Body of pancreas (tissue), 4 donors: ENCODE measurements at regions not wholly inside any gene's neighbourhood (a gene's known extent, or its start where the extent isn't known, plus 50 kb on each side); places are given as distances from the start of the nearest gene placed in this dataset.

Experiments used
- ATAC-seq: fragments of 150-250 bp; one replicate; pipeline ENCODE4 v1.9.1; 2016
- DNase-seq, 4 donors: peaks; one replicate each; pipeline ENCODE4 v3.0.0-alpha.2; 2019
- H3K27ac ChIP-seq, 4 donors: fragments of 200-600 bp; sonication (generic); 1 replicate in 3 of 4; 2 replicates in 1 of 4; pipeline versions ENCODE4 v1.5.1 to v1.6.1; 2016 to 2019; ENCODE audit warnings: mild to moderate bottlenecking in 1 of 4, mixed read lengths in 1 of 4, moderate library complexity in 1 of 4
- H3K27me3 ChIP-seq, 2 donors: fragments of 200-600 bp; sonication (generic); one replicate each; pipeline ENCODE4 v1.6.0; 2016; ENCODE audit warnings: mild to moderate bottlenecking in 1 of 2
- H3K36me3 ChIP-seq, 2 donors: fragments of 200-600 bp; sonication (generic); replicated peaks in 1 of 2; 2 replicates each; pipeline ENCODE4 v1.5.1; 2016; ENCODE audit warnings: low read depth in 2 of 2; ENCODE audit not compliant: insufficient read depth in 1 of 2
- H3K4me1 ChIP-seq: fragments of 200-600 bp; sonication (generic); one replicate; pipeline ENCODE4 v1.6.0; 2016
- H3K4me3 ChIP-seq, 2 donors: fragments of 200-600 bp; sonication (generic); 1 replicate in 1 of 2; 2 replicates in 1 of 2; pipeline ENCODE4 v1.5.1; 2016 to 2019
- H3K9me3 ChIP-seq, 3 donors: fragments of 200-600 bp; sonication (generic); 1 replicate in 2 of 3; 2 replicates in 1 of 3; pipeline ENCODE4 v1.5.1; 2016
- POLR2A ChIP-seq, 3 donors: fragments of 450-650 bp; IDR thresholded peaks; one replicate each; pipeline ENCODE4 v1.6.1; 2016; ENCODE audit warnings: antibody characterized with exemption in 3 of 3, mild to moderate bottlenecking in 2 of 3
- WGBS, 2 donors: methylation state at CpG; one replicate each; pipeline ENCODE4 v1.1.5; 2017; 5-methylcytosine and 5-hydroxymethylcytosine counted together
- intact Hi-C: fragments of 100-400 bp; cut with DNase I; formaldehyde crosslinking; loops from one replicate; pipeline ENCODE4 v1.15.1; 2023
- TF ChIP-seq, protein P1 (sequence below), 7 experiments: fragments of 450-650 bp in 4 of 7; fragments of 200-600 bp in 3 of 7; sonication (generic) in 3 of 7; IDR thresholded peaks; one replicate each; pipeline ENCODE4 v1.5.1; 2016 to 2019; ENCODE audit warnings: antibody characterized with exemption in 7 of 7

DNA sequence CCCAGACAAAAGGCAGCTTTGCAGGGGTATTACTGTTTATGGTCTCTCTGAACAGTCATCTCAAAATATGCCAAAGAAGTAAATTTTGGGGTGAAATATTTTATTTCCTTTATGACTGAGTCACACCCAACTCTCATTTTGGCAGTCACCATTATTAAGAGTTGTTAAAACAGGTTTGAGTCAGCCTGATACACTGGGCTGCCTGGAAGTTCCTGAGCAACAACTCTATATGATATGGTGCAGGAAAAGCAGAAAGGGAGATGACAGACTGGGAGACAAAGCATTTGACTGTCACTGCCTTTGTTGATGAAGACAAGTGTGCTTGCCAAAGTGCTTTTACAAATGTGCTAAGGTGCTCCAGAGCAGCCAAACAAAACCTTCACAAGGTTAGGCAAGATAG, 1263.5 kb downstream of the PCDH7 start:
- Histone ChIP-seq H3K4me1 (no peaks in the 10 kb centered on the region), H3K9me3 (no peaks in the 10 kb centered on the region), H3K27me3 (no peaks in the 10 kb centered on the region), H3K36me3 (no peaks in the 10 kb centered on the region), H3K27ac (no peak overlapping the region), H3K4me3 (no peak overlapping the region)
- intact Hi-C loops: no loop called here
- TF ChIP-seq, protein P1, sequence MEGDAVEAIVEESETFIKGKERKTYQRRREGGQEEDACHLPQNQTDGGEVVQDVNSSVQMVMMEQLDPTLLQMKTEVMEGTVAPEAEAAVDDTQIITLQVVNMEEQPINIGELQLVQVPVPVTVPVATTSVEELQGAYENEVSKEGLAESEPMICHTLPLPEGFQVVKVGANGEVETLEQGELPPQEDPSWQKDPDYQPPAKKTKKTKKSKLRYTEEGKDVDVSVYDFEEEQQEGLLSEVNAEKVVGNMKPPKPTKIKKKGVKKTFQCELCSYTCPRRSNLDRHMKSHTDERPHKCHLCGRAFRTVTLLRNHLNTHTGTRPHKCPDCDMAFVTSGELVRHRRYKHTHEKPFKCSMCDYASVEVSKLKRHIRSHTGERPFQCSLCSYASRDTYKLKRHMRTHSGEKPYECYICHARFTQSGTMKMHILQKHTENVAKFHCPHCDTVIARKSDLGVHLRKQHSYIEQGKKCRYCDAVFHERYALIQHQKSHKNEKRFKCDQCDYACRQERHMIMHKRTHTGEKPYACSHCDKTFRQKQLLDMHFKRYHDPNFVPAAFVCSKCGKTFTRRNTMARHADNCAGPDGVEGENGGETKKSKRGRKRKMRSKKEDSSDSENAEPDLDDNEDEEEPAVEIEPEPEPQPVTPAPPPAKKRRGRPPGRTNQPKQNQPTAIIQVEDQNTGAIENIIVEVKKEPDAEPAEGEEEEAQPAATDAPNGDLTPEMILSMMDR (IDR thresholded peaks at IDR 0.05): no peak
- no peak for TF ChIP-seq POLR2A (IDR thresholded peaks at IDR 0.05)
- ATAC-seq: no peak
- DNase-seq: no peak

DNA sequence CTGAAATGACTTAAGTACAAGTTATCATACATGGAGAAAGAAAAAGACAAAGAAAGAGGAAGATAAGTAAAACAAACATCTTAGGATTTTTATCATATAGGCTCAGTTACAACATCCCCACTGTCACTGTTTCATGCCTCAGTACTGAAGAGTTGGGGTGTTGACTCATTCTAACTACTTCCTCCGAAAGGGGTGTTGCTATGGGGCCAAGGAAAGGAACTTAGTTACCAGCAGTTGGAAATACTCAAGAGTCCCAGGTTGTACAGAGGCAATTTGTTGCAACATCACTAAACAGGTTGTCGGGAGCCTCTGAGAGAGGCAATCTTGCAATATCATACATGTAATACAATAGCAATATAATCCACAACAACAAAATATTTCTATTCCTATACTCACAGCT, 1264.7 kb downstream of the PCDH7 start:
- Histone ChIP-seq H3K9me3 (no peaks in the 10 kb centered on the region), H3K27me3 (no peaks in the 10 kb centered on the region), H3K36me3 (no peaks in the 10 kb centered on the region), H3K4me3 (no peak overlapping the region), H3K4me1 (no peaks in the 10 kb centered on the region), H3K27ac (no peak overlapping the region)
- 73 to 77% methylated on average over 2 of the region's 2 CpGs for WGBS, 2 donors
- ATAC-seq (no peak), DNase-seq (no peak)
- no peak for TF ChIP-seq POLR2A (IDR thresholded peaks at IDR 0.05)
- TF ChIP-seq, protein P1 (IDR thresholded peaks at IDR 0.05): no peak
- intact Hi-C loops: no loop called here

DNA sequence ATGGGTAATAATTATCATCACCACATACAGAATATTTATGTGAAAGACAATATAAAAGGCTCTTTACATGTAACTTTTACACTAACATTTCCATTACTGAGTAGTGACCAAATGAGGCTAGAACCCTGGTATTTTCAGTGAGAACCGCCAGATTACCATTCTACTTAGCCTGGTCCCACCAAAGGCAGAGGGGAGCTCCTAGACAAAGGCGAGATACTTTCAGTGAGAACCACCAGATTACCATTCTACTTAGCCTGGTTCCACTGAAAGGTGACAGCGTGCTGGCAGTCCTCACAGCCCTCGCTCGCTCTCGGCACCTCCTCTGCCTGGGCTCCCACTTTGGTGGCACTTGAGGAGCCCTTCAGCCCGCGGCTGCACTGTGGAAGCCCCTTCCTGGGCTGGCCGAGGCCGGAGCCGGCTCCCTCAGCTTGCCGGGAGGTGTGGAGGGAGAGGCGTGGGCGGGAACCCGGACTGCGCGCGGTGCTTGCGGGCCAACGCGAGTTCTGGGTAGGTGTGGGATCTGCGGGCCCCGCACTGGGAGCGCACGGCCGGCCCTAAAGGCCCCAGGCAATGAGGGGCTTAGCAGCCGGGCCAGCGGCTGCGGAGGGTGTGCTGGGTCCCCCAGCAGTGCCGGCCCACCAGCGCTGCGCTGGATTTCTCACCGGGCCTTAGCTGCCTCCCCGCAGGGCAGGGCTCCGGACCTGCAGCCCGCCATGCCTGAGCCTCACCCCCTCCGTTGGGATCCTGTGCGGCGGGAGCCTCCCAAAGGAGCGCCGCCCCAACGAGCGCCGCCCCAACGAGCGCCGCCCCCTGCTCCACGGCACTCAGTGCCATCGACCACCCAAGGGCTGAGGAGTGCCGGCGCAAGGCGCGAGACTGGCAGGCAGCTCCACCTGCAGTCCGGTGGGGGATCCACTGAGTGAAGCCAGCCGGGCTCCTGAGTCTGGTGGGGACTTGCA, 1276.1 kb downstream of the PCDH7 start:
- H3K27me3 ChIP-seq: no peaks in the 10 kb centered on the region
- ATAC-seq: no peak
- DNase-seq: no peak
- 74 to 83% methylated on average over 28 to 29 of the region's 55 CpGs for whole genome bisulfite sequencing, 2 donors
- H3K27ac ChIP-seq: no peak overlapping the region
- H3K9me3 ChIP-seq: no peaks in the 10 kb centered on the region
- H3K36me3 ChIP-seq: no peaks in the 10 kb centered on the region
- TF ChIP-seq, protein P1 (IDR thresholded peaks at IDR 0.05): no peak
- no peak for TF ChIP-seq POLR2A (IDR thresholded peaks at IDR 0.05)
- intact Hi-C loops: no loop called here
- no peaks in the 10 kb centered on the region for H3K4me1 ChIP-seq
- H3K4me3 ChIP-seq: no peak overlapping the region

DNA sequence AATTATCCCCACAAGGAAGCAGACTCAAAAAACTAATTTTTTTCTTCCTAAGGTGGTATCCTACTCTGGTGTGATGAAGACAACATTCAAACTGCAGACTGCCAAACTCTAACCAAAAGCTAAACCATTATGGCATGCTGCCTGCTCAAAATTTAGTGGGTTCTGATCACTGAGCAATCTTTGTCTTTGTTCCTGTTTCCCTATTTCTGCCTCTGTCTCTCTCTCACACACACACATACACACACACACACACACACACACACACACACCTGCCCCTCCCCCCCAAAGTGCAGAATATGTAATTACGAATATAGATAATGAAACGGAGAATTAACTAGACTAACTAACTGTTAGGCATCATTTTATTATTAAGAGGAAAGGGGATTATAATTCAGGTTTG, 1278.6 kb downstream of the PCDH7 start:
- H3K36me3 ChIP-seq: no peaks in the 10 kb centered on the region
- H3K27ac ChIP-seq: no peak overlapping the region
- H3K9me3 ChIP-seq: no peaks in the 10 kb centered on the region
- intact Hi-C loops: no loop called here
- TF ChIP-seq, protein P1 (IDR thresholded peaks at IDR 0.05): no peak
- TF ChIP-seq POLR2A (IDR thresholded peaks at IDR 0.05): no peak
- 46 to 66% methylated on average over 2 of the region's 2 CpGs for WGBS, 2 donors
- H3K4me3 ChIP-seq: no peak overlapping the region
- H3K27me3 ChIP-seq: no peaks in the 10 kb centered on the region
- ATAC-seq (no peak), DNase-seq (no peak)
- H3K4me1 ChIP-seq: no peaks in the 10 kb centered on the region

DNA sequence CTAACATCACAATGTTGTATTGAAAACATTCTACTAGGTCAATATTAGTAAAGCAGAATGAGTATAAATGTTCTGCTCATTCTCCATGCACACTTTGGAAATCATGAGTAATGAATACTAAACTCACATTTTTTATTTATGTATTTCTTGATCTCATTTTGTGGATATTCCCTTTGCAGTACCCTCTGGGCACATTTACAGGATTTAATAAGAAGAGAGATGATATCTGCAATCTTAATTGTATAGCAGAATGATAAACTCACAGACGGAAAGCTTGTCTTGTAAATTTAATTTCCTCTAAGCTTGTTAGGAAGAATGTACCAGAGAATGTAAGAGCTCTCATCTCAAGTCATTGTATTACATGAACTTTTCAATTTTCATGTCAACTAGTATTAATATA, 1279.7 kb downstream of the PCDH7 start:
- H3K27ac ChIP-seq: no peak overlapping the region
- intact Hi-C loops: no loop called here
- DNase-seq: no peak
- TF ChIP-seq, protein P1 (IDR thresholded peaks at IDR 0.05): no peak
- no peak for TF ChIP-seq POLR2A (IDR thresholded peaks at IDR 0.05)
- no peaks in the 10 kb centered on the region for H3K36me3 ChIP-seq
- H3K27me3 ChIP-seq: no peaks in the 10 kb centered on the region
- no peak for ATAC-seq
- H3K4me3 ChIP-seq: no peak overlapping the region
- no peaks in the 10 kb centered on the region for H3K4me1 ChIP-seq
- no peaks in the 10 kb centered on the region for H3K9me3 ChIP-seq
- WGBS, 2 donors: 36 to 69% methylated on average over 1 of the region's 1 CpG
